Thyroid gland (tissue), 4 donors: ENCODE measurements at regions not wholly inside any gene's neighbourhood (a gene's known extent, or its start where the extent isn't known, plus 50 kb on each side); places are given as distances from the start of the nearest gene placed in this dataset.

Source experiments
- DNase-seq, 2 donors: peaks; one replicate each; pipeline ENCODE4 v3.0.0-alpha.2; 2019
- H3K27ac ChIP-seq, 3 donors: fragments of 200-600 bp; sonication (generic); 1 replicate in 2 of 3; 2 replicates in 1 of 3; pipeline ENCODE4 v1.5.1; 2016 to 2019; ENCODE audit warnings: mild to moderate bottlenecking in 1 of 3, moderate library complexity in 1 of 3
- H3K27me3 ChIP-seq: fragments of 200-600 bp; sonication (generic); one replicate; pipeline ENCODE4 v1.5.1; 2019
- H3K36me3 ChIP-seq, 2 donors: fragments of 200-600 bp; sonication (generic); one replicate each; pipeline ENCODE4 v1.5.1; 2016 to 2019
- H3K4me1 ChIP-seq, 2 donors: fragments of 200-600 bp; sonication (generic); one replicate each; pipeline ENCODE4 v1.5.1; 2017 to 2019
- H3K4me3 ChIP-seq, 3 donors: fragments of 200-600 bp; sonication (generic); replicated peaks in 1 of 3; 1 replicate in 2 of 3; 2 replicates in 1 of 3; pipeline ENCODE4 v1.5.1; 2016; ENCODE audit warnings: mild to moderate bottlenecking in 1 of 3
- H3K9me3 ChIP-seq: fragments of 200-600 bp; sonication (generic); one replicate; pipeline ENCODE4 v1.5.1; 2017
- CTCF ChIP-seq, 6 experiments: fragments of 200-600 bp in 3 of 6; fragments of 450-650 bp in 3 of 6; sonication (generic) in 3 of 6; IDR thresholded peaks; one replicate each; pipeline ENCODE4 v1.5.1; 2016 to 2019; ENCODE audit warnings: antibody characterized with exemption in 6 of 6, mild to moderate bottlenecking in 2 of 6, inconsistent platforms in 1 of 6, moderate library complexity in 1 of 6
- POLR2A ChIP-seq, 2 donors: fragments of 450-650 bp; IDR thresholded peaks; one replicate each; pipeline ENCODE4 v1.6.1; 2017; ENCODE audit warnings: antibody characterized with exemption in 2 of 2, mild to moderate bottlenecking in 2 of 2, moderate library complexity in 1 of 2
- WGBS, 2 donors: methylation state at CpG; one replicate each; pipeline ENCODE4 v1.1.5; 2017; 5-methylcytosine and 5-hydroxymethylcytosine counted together
- intact Hi-C: fragments of 100-400 bp; cut with DNase I; formaldehyde crosslinking; loops from one replicate; pipeline ENCODE4 v1.15.1; 2023

- Histone ChIP-seq H3K36me3 (no peaks in the 10 kb centered on the region), H3K4me3 (no peak overlapping the region), H3K27me3 (no peaks in the 10 kb centered on the region), H3K9me3 (no peaks in the 10 kb centered on the region), H3K4me1 (no peaks in the 10 kb centered on the region), H3K27ac (no peak overlapping the region)
- no peak for TF ChIP-seq CTCF (IDR thresholded peaks at IDR 0.05)
- WGBS, 2 donors: 77 to 89% methylated on average over 4 of the region's 4 CpGs
- intact Hi-C loops: no loop called here
- no peak for DNase-seq
Measured at GRCh38 chr2:122216901-122217300, 461.4 kb downstream of the TSN start.

DNA sequence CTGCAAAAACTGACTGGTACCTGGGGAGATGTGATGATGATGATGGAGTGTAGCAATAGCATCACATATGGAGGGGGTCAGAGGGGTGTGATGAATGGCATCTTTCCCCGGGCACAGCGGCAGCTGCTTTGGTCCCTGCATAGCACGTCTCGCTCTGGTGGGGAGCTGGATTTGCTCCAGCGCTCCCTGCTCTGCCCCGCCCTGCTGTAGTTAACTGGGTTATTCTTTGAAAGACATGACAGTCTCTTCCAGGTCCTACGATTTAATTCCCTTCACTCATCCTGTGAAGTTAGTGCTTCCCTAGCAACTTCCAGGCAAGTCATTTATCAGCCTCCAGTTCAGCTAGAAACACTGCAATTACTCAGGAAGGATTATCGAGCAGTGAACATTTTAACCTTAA lies 463.1 kb downstream of the TSN start:
- 71 to 83% methylated on average over 8 of the region's 8 CpGs for WGBS, 2 donors
- H3K36me3 ChIP-seq: no peaks in the 10 kb centered on the region
- no peak overlapping the region for H3K27ac ChIP-seq
- no peaks in the 10 kb centered on the region for H3K4me1 ChIP-seq
- no peak for TF ChIP-seq POLR2A (IDR thresholded peaks at IDR 0.05)
- no peak for TF ChIP-seq CTCF (IDR thresholded peaks at IDR 0.05)
- H3K9me3 ChIP-seq: no peaks in the 10 kb centered on the region
- no peak for DNase-seq
- H3K4me3 ChIP-seq: no peak overlapping the region
- H3K27me3 ChIP-seq: no peaks in the 10 kb centered on the region
- intact Hi-C loops: no loop called here

- H3K36me3 ChIP-seq: no peaks in the 10 kb centered on the region
- H3K9me3 ChIP-seq: no peaks in the 10 kb centered on the region
- no peaks in the 10 kb centered on the region for H3K4me1 ChIP-seq
- no peak for TF ChIP-seq POLR2A (IDR thresholded peaks at IDR 0.05)
- no peak for TF ChIP-seq CTCF (IDR thresholded peaks at IDR 0.05)
- H3K4me3 ChIP-seq: no peak overlapping the region
- no peaks in the 10 kb centered on the region for H3K27me3 ChIP-seq
- intact Hi-C loops: no loop called here
- H3K27ac ChIP-seq: no peak overlapping the region
- 96 to 97% methylated on average over 9 of the region's 9 CpGs for WGBS, 2 donors
- DNase-seq: no peak
Measured at GRCh38 chr2:122219504-122219903, 464.1 kb downstream of the TSN start.

- DNase-seq: no peak
- 96 to 97% methylated on average over 3 of the region's 3 CpGs for WGBS, 2 donors
- no peak overlapping the region for H3K27ac ChIP-seq
- H3K4me3 ChIP-seq: no peak overlapping the region
- H3K9me3 ChIP-seq: no peaks in the 10 kb centered on the region
- TF ChIP-seq CTCF (IDR thresholded peaks at IDR 0.05): no peak
- TF ChIP-seq POLR2A (IDR thresholded peaks at IDR 0.05): no peak
- intact Hi-C loops: no loop called here
- no peaks in the 10 kb centered on the region for H3K4me1 ChIP-seq
- H3K27me3 ChIP-seq: no peaks in the 10 kb centered on the region
- no peaks in the 10 kb centered on the region for H3K36me3 ChIP-seq
Measured at GRCh38 chr2:122221665-122222064, 466.2 kb downstream of the TSN start.

GRCh38 chr2:122231296-122231695 lies 475.8 kb downstream of the TSN start:
- Histone ChIP-seq H3K36me3 (no peaks in the 10 kb centered on the region), H3K27me3 (no peaks in the 10 kb centered on the region), H3K4me3 (no peak overlapping the region), H3K27ac (no peak overlapping the region), H3K4me1 (no peaks in the 10 kb centered on the region), H3K9me3 (no peaks in the 10 kb centered on the region)
- no peak for TF ChIP-seq POLR2A (IDR thresholded peaks at IDR 0.05)
- no peak for TF ChIP-seq CTCF (IDR thresholded peaks at IDR 0.05)
- 76 to 86% methylated on average over 7 of the region's 7 CpGs for WGBS, 2 donors
- no peak for DNase-seq
- intact Hi-C loops: no loop called here
